GM21360 (cell line): ENCODE measurements at regions not wholly inside any gene's neighbourhood (a gene's known extent, or its start where the extent isn't known, plus 50 kb on each side); places are given as distances from the start of the nearest gene placed in this dataset.

Experiments used
- ATAC-seq: cut with Tn5 transposase; IDR thresholded peaks from one replicate; pipeline ENCODE4 v1.9.1; 2021; ENCODE audit warnings: mild to moderate bottlenecking, moderate library complexity; ENCODE audit not compliant: unreplicated experiment

- no peak for ATAC-seq
These were observed 402.5 kb downstream of the TMEM135 start for GRCh38 chr11:87440076-87440770.

GRCh38 chr11:87438416-87438815, 400.7 kb downstream of the TMEM135 start:
- no peak for ATAC-seq

GRCh38 chr11:87437844-87438223, 400.1 kb downstream of the TMEM135 start:
- no peak for ATAC-seq

- ATAC-seq, result no peak
These were observed 399.6 kb downstream of the TMEM135 start for GRCh38 chr11:87437133-87437843.

- no peak for ATAC-seq
These were observed 394.3 kb downstream of the TMEM135 start for GRCh38 chr11:87432022-87432421.

GRCh38 chr11:87431392-87431791, 393.7 kb downstream of the TMEM135 start:
- ATAC-seq, result no peak

GRCh38 chr11:87430821-87431220, 393.1 kb downstream of the TMEM135 start:
- ATAC-seq, result no peak

- ATAC-seq, result no peak
These were observed 392.3 kb downstream of the TMEM135 start for GRCh38 chr11:87429996-87430395.

GRCh38 chr11:87428266-87428665, 390.5 kb downstream of the TMEM135 start:
- ATAC-seq, result no peak

GRCh38 chr11:87425943-87426342, 388.2 kb downstream of the TMEM135 start:
- no peak for ATAC-seq

GRCh38 chr11:87425391-87425790, 387.7 kb downstream of the TMEM135 start:
- ATAC-seq, result no peak

GRCh38 chr11:87423161-87423560, 385.4 kb downstream of the TMEM135 start:
- no peak for ATAC-seq

GRCh38 chr11:87422566-87422965, 384.8 kb downstream of the TMEM135 start:
- ATAC-seq, result no peak

GRCh38 chr11:87421422-87421821, 383.7 kb downstream of the TMEM135 start:
- ATAC-seq, result peak; percentile 76

- no peak for ATAC-seq
These were observed 380.2 kb downstream of the TMEM135 start for GRCh38 chr11:87417951-87418350.

- no peak for ATAC-seq
These were observed 368.1 kb downstream of the TMEM135 start for GRCh38 chr11:87405843-87406242.

- ATAC-seq, result no peak
These were observed 367.6 kb downstream of the TMEM135 start for GRCh38 chr11:87405356-87405755.

- no peak for ATAC-seq
These were observed 363.9 kb downstream of the TMEM135 start for GRCh38 chr11:87401653-87402052.

- ATAC-seq, result no peak
These were observed 361.6 kb downstream of the TMEM135 start for GRCh38 chr11:87399341-87399740.

- no peak for ATAC-seq
These were observed 361.2 kb downstream of the TMEM135 start for GRCh38 chr11:87398931-87399330.

- ATAC-seq, result no peak
These were observed 359.5 kb downstream of the TMEM135 start for GRCh38 chr11:87397011-87397865.

- ATAC-seq, result no peak
These were observed 357.2 kb downstream of the TMEM135 start for GRCh38 chr11:87394924-87395323.
